ENCODE measurements at regions not wholly inside any gene's neighbourhood (a gene's known extent, or its start where the extent isn't known, plus 50 kb on each side); places are given as distances from the start of the nearest gene placed in this dataset.

DNA sequence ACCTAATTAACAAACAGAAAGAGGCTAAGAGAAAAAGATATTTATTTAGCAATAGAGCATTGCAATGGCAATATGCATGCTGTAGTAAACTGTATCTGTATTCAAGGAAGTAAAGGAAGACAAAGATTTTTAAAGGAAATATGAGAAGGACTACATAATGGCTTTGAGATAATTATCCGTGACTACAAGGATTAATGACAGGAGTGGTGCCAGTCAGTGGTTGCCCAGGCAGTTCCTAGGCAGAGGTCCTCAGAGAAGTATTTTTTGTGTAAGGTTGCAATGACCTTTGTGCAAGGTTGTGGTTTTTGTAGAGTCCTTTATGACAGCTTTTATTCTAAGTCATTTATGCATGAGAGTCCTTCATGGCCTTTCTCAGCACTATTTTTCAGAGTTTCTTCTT, 711.1 kb upstream of the CHRM3 start:
- TF ChIP-seq, protein P1, sequence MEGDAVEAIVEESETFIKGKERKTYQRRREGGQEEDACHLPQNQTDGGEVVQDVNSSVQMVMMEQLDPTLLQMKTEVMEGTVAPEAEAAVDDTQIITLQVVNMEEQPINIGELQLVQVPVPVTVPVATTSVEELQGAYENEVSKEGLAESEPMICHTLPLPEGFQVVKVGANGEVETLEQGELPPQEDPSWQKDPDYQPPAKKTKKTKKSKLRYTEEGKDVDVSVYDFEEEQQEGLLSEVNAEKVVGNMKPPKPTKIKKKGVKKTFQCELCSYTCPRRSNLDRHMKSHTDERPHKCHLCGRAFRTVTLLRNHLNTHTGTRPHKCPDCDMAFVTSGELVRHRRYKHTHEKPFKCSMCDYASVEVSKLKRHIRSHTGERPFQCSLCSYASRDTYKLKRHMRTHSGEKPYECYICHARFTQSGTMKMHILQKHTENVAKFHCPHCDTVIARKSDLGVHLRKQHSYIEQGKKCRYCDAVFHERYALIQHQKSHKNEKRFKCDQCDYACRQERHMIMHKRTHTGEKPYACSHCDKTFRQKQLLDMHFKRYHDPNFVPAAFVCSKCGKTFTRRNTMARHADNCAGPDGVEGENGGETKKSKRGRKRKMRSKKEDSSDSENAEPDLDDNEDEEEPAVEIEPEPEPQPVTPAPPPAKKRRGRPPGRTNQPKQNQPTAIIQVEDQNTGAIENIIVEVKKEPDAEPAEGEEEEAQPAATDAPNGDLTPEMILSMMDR (conservative IDR thresholded peaks at IDR 0.05; ENCODE audit: low read length), result no peak
- TF ChIP-seq EZH2phosphoT487 (IDR thresholded peaks at IDR 0.05; ENCODE audit: borderline replicate concordance), result no peak
